GM19328 (cell line): ENCODE measurements at regions not wholly inside any gene's neighbourhood (a gene's known extent, or its start where the extent isn't known, plus 50 kb on each side); places are given as distances from the start of the nearest gene placed in this dataset.
"Not testable (repeated sequence)": the region's sequence is repeated elsewhere in the genome, so short reads cannot be mapped to it uniquely, and the experiment has no call there.

Experiments
- ATAC-seq: cut with Tn5 transposase; IDR thresholded peaks from one replicate; pipeline ENCODE4 v1.9.1; 2021; ENCODE audit warnings: mild to moderate bottlenecking, moderate library complexity; ENCODE audit not compliant: unreplicated experiment

- no peak for ATAC-seq
Measured at GRCh38 chr4:60817609-60818008, 382.5 kb upstream of the ADGRL3 start.

- no peak for ATAC-seq
Measured at GRCh38 chr4:60822986-60823385, 377.1 kb upstream of the ADGRL3 start.

- ATAC-seq: no peak
Measured at GRCh38 chr4:60840020-60840419, 360.1 kb upstream of the ADGRL3 start.

GRCh38 chr4:60846678-60847077 is 353.4 kb upstream of the ADGRL3 start:
- ATAC-seq: no peak

- ATAC-seq: no peak
Measured at GRCh38 chr4:60847614-60848013, 352.5 kb upstream of the ADGRL3 start.

GRCh38 chr4:60857130-60857753 is 342.9 kb upstream of the ADGRL3 start:
- ATAC-seq: no peak

GRCh38 chr4:60863442-60863841 is 336.7 kb upstream of the ADGRL3 start:
- no peak for ATAC-seq

GRCh38 chr4:60865273-60865672 is 334.9 kb upstream of the ADGRL3 start:
- ATAC-seq: no peak

- no peak for ATAC-seq
Measured at GRCh38 chr4:60868232-60868960, 331.7 kb upstream of the ADGRL3 start.

GRCh38 chr4:60879135-60879701 is 320.9 kb upstream of the ADGRL3 start:
- no peak for ATAC-seq

- ATAC-seq: no peak
Measured at GRCh38 chr4:60884587-60884986, 315.5 kb upstream of the ADGRL3 start.

GRCh38 chr4:60885011-60885410 is 315.1 kb upstream of the ADGRL3 start:
- no peak for ATAC-seq

GRCh38 chr4:60890743-60891142 is 309.4 kb upstream of the ADGRL3 start:
- ATAC-seq: no peak

- no peak for ATAC-seq
Measured at GRCh38 chr4:60891947-60892346, 308.2 kb upstream of the ADGRL3 start.

- no peak for ATAC-seq
Measured at GRCh38 chr4:60897415-60897814, 302.7 kb upstream of the ADGRL3 start.

GRCh38 chr4:60905162-60905561 is 295.0 kb upstream of the ADGRL3 start:
- no peak for ATAC-seq

GRCh38 chr4:60911127-60911526 is 289.0 kb upstream of the ADGRL3 start:
- ATAC-seq: no peak

- no peak for ATAC-seq
Measured at GRCh38 chr4:60913002-60913401, 287.1 kb upstream of the ADGRL3 start.

GRCh38 chr4:60913671-60914070 is 286.5 kb upstream of the ADGRL3 start:
- no peak for ATAC-seq

- ATAC-seq: not testable (repeated sequence)
Measured at GRCh38 chr4:60921735-60922134, 278.4 kb upstream of the ADGRL3 start.

GRCh38 chr4:60923075-60923474 is 277.1 kb upstream of the ADGRL3 start:
- ATAC-seq: no peak

GRCh38 chr4:60926624-60927023 is 273.5 kb upstream of the ADGRL3 start:
- no peak for ATAC-seq
